GM12878 (cell line): ENCODE measurements at regions not wholly inside any gene's neighbourhood (a gene's known extent, or its start where the extent isn't known, plus 50 kb on each side); places are given as distances from the start of the nearest gene placed in this dataset.
A peak's percentile ranks its signal among the peaks of the same experiment; 100 is the strongest.

Source experiments
- ATAC-seq: fragments of 200-7000 bp; cut with Tn5 transposase; 3 replicates; pipeline ENCODE4 v1.9.1; 2020; ENCODE audit warnings: mild to moderate bottlenecking, moderate library complexity
- BruUV-seq: library from RNA; stranded (reverse); fragments of 400-500 nt; replicated peaks from 2 replicates; lab custom pipeline; 2021; lab: Mats Ljungman, UMichigan
- CTCF ChIA-PET: fragments of 300-600 bp; sonication (Branson Sonifier 250); formaldehyde crosslinking; extraction: SDS; loops from one replicate; lab custom pipeline; 2021; ENCODE audit warnings: inconsistent platforms; lab: Yijun Ruan, JAX
- POLR2A ChIA-PET: fragments of 350-600 bp; formaldehyde crosslinking; extraction: SDS; loops from one replicate; lab custom pipeline; 2021; ENCODE audit warnings: inconsistent platforms; lab: Charles Lee
- RAD21 ChIA-PET: fragments of 300-600 bp; sonication (Branson Sonifier 250); formaldehyde crosslinking; loops from one replicate; lab custom pipeline; 2023; ENCODE audit warnings: antibody characterized with exemption; ENCODE audit not compliant: unreplicated experiment; lab: Charles Lee
- SMC1A ChIA-PET: fragments of 300-600 bp; sonication (Branson Sonifier 250); formaldehyde crosslinking; loops from one replicate; lab custom pipeline; 2023; ENCODE audit not compliant: unreplicated experiment, uncharacterized antibody; lab: Charles Lee
- DNase-seq: peaks from one replicate; pipeline ENCODE4 v3.0.0-alpha.2; 2011; ENCODE audit warnings: low read depth, low spot score
- FAIRE-seq: peaks from 3 replicates; lab custom pipeline; 2011; peaks lifted over from hg19 to GRCh38; lab: Jason Lieb, UNC
- H2AFZ ChIP-seq: 2 replicates; pipeline ENCODE4 v1.6.0; 2011; ENCODE audit warnings: low read depth, low read length, control low read depth; ENCODE audit not compliant: control insufficient read depth
- H3K27ac ChIP-seq: 2 replicates; pipeline ENCODE4 v1.5.1; 2011; ENCODE audit warnings: control low read depth; ENCODE audit not compliant: control insufficient read depth, insufficient read depth
- H3K27me3 ChIP-seq, 2 experiments: replicated peaks in 1 of 2; 2 replicates each; pipeline versions ENCODE4 v1.6.0 to v1.6.1; 2011; ENCODE audit warnings: low read length in 1 of 2; ENCODE audit not compliant: control insufficient read depth in 2 of 2, insufficient read depth in 2 of 2
- H3K36me3 ChIP-seq, 2 experiments: 2 replicates each; pipeline ENCODE4 v1.5.1; 2011; ENCODE audit warnings: low read length in 1 of 2; ENCODE audit not compliant: control insufficient read depth in 2 of 2, insufficient read depth in 2 of 2
- H3K4me1 ChIP-seq: 2 replicates; pipeline ENCODE4 v1.6.1; 2011; ENCODE audit warnings: mild to moderate bottlenecking, low read length, moderate library complexity, mixed read lengths; ENCODE audit not compliant: control insufficient read depth, insufficient read depth
- H3K4me2 ChIP-seq: 2 replicates; pipeline ENCODE4 v1.6.0; 2011; ENCODE audit warnings: control low read depth; ENCODE audit not compliant: control insufficient read depth, insufficient read depth
- H3K4me3 ChIP-seq: fragments of 200-600 bp; sonication (generic); 2 replicates; pipeline ENCODE4 v1.5.1; 2016
- H3K79me2 ChIP-seq: 2 replicates; pipeline ENCODE4 v1.6.0; 2011; ENCODE audit warnings: low read length; ENCODE audit not compliant: control insufficient read depth, insufficient read depth
- H3K9ac ChIP-seq: 2 replicates; pipeline ENCODE4 v1.8.0; 2011; ENCODE audit warnings: low read length, control low read depth, mixed read lengths; ENCODE audit not compliant: control insufficient read depth, insufficient read depth
- H3K9me3 ChIP-seq: replicated peaks from 3 replicates; pipeline ENCODE4 v1.5.1; 2011; ENCODE audit warnings: mild to moderate bottlenecking, low read length; ENCODE audit not compliant: control insufficient read depth, insufficient read depth
- H4K20me1 ChIP-seq: 2 replicates; pipeline ENCODE4 v1.6.0; 2011; ENCODE audit not compliant: control insufficient read depth, insufficient read depth
- ASH2L ChIP-seq: fragments of 300-600, 200-600 bp; sonication (generic); IDR thresholded peaks from 2 replicates; pipeline ENCODE4 v1.6.1; 2017; ENCODE audit warnings: low read depth, mild to moderate bottlenecking, borderline replicate concordance
- ATF3 ChIP-seq: IDR thresholded peaks from 2 replicates; pipeline ENCODE4 v1.6.1; 2011; ENCODE audit warnings: low read depth, mild to moderate bottlenecking, low read length, moderate library complexity, borderline replicate concordance; ENCODE audit errors: extremely low read depth
- ATF7 ChIP-seq: fragments of 450-650 bp; IDR thresholded peaks from 2 replicates; pipeline ENCODE4 v1.6.1; 2016; ENCODE audit warnings: low read depth, mild to moderate bottlenecking
- BMI1 ChIP-seq: fragments of 450-650 bp; IDR thresholded peaks from 2 replicates; pipeline ENCODE4 v1.6.1; 2016; ENCODE audit warnings: mild to moderate bottlenecking, moderate library complexity, borderline replicate concordance
- DPF2 ChIP-seq: fragments of 450-650 bp; IDR thresholded peaks from 2 replicates; pipeline ENCODE4 v1.6.1; 2017; ENCODE audit warnings: mild to moderate bottlenecking
- ETV6 ChIP-seq, 2 experiments: fragments of 450-650 bp in 1 of 2; IDR thresholded peaks in 1 of 2; conservative IDR thresholded peaks in 1 of 2; 2 replicates each; pipeline ENCODE4 v1.6.1; 2014; ENCODE audit warnings: antibody characterized with exemption in 1 of 2, borderline replicate concordance in 1 of 2, low read depth in 1 of 2, mild to moderate bottlenecking in 1 of 2, moderate library complexity in 1 of 2
- IRF4 ChIP-seq: IDR thresholded peaks from 2 replicates; pipeline ENCODE4 v1.6.1; 2011; ENCODE audit warnings: low read depth, low read length
- MTA2 ChIP-seq: fragments of 450-650 bp; IDR thresholded peaks from 2 replicates; pipeline ENCODE4 v1.6.1; 2016; ENCODE audit warnings: low read depth, mild to moderate bottlenecking, moderate library complexity
- NFIC ChIP-seq: IDR thresholded peaks from 2 replicates; pipeline ENCODE4 v1.6.1; 2012; ENCODE audit warnings: low read depth, mild to moderate bottlenecking, inconsistent platforms, low read length, moderate library complexity
- RBBP5 ChIP-seq: fragments of 200-600 bp; sonication (generic); conservative IDR thresholded peaks from 2 replicates; pipeline ENCODE4 v1.6.1; 2016
- YBX1 ChIP-seq: fragments of 450-650 bp; IDR thresholded peaks from 2 replicates; pipeline ENCODE4 v1.6.1; 2016; ENCODE audit warnings: antibody characterized with exemption
- ZNF274 ChIP-seq: IDR thresholded peaks from one replicate; pipeline ENCODE4 v1.8.0; 2011; ENCODE audit not compliant: insufficient read length, insufficient read depth
- WGBS: methylation state at CpG from one replicate; pipeline ENCODE4 v1.1.6; 2016; ENCODE audit warnings: low lambda C conversion rate; ENCODE audit not compliant: insufficient replicate concordance, insufficient coverage; ENCODE audit errors: missing lambda C conversion rate; 5-methylcytosine and 5-hydroxymethylcytosine counted together
- in situ Hi-C: fragments of 300-500 bp; cut with MboI; formaldehyde crosslinking; loops from 9 replicates; pipeline ENCODE4 v1.14.3; 2018; ENCODE audit warnings: mixed read lengths
- intact Hi-C: fragments of 100-400 bp; cut with micrococcal nuclease; formaldehyde crosslinking; loops from one replicate; pipeline ENCODE4 v1.14.2; 2022; ENCODE audit not compliant: unreplicated experiment

GRCh38 chr14:83255727-83256090 lies 1722.1 kb upstream of the SEL1L start:
- Histone ChIP-seq H3K36me3 (no peaks in the 10 kb centered on the region), H2AFZ (no peak overlapping the region), H3K27me3 (no peaks in the 10 kb centered on the region), H3K79me2 (no peaks in the 10 kb centered on the region), H3K9me3 (no peaks in the 10 kb centered on the region), H4K20me1 (no peaks in the 10 kb centered on the region), H3K4me2 (no peak overlapping the region), H3K27ac (no peak overlapping the region), H3K4me3 (no peak overlapping the region), H3K9ac (no peak overlapping the region), H3K4me1 (no peaks in the 10 kb centered on the region)
- ATAC-seq (peak; percentile 80), FAIRE-seq (no peak), DNase-seq (no peak)
- intact Hi-C loops: no loop called here
- ChIA-PET SMC1A (interaction anchor here (0.6 to 1.2 kb wide), 2 partner anchors 32 to 81 kb away, joined by 3 to 4 read pairs; no protein-coding TSS in a partner anchor), POLR2A (no interaction called here), RAD21 (no interaction called here), CTCF (no interaction called here)
- BruUV-seq: no TSS peak
- in situ Hi-C loops: no loop called here
- TF ChIP-seq DPF2: 0 out of 2 replicates have a peak, but pooled peaks have one; percentile 67
- peak; percentile 9; the same call in 1 of the 2 replicates for TF ChIP-seq BMI1
- TF ChIP-seq ATF7: 0 out of 2 replicates have a peak, but pooled peaks have one; percentile 17
- TF ChIP-seq NFIC: peak; percentile 24; the same call in 1 of the 2 replicates
- TF ChIP-seq RBBP5: no peak
- TF ChIP-seq MTA2: peak; percentile 7
- 0% methylated on average over 1 of the region's 1 CpG for WGBS

GRCh38 chr14:83257466-83258439 lies 1724.1 kb upstream of the SEL1L start:
- intact Hi-C loops (no loop called here), in situ Hi-C loops (no loop called here)
- TF ChIP-seq IRF4 (no peak), ASH2L (no peak), YBX1 (no peak), ZNF274 (no peak), ETV6 (conservative IDR thresholded peaks at IDR 0.05 in 1 of 2, IDR thresholded peaks at IDR 0.05 in 1 of 2; ENCODE audit: borderline replicate concordance in 1 of 2, low read depth in 1 of 2) (no peak), ATF3 (no peak)
- Histone ChIP-seq H2AFZ (no peak overlapping the region), H3K4me3 (no peak overlapping the region), H3K9me3 (no peaks in the 10 kb centered on the region), H3K36me3 (no peaks in the 10 kb centered on the region), H3K9ac (no peak overlapping the region), H4K20me1 (no peaks in the 10 kb centered on the region), H3K27me3 (no peaks in the 10 kb centered on the region), H3K4me1 (no peaks in the 10 kb centered on the region), H3K4me2 (no peak overlapping the region), H3K79me2 (no peaks in the 10 kb centered on the region), H3K27ac (no peak overlapping the region)
- POLR2A ChIA-PET: no interaction called here
- no peak for FAIRE-seq
- no peak for DNase-seq
- ATAC-seq: no peak
- SMC1A ChIA-PET: no interaction called here
- no TSS peak for BruUV-seq
- WGBS: 13% methylated on average over 5 of the region's 5 CpGs
- RAD21 ChIA-PET: no interaction called here
- CTCF ChIA-PET: no interaction called here
